ENCODE measurements at regions not wholly inside any gene's neighbourhood (a gene's known extent, or its start where the extent isn't known, plus 50 kb on each side); places are given as distances from the start of the nearest gene placed in this dataset.

DNA sequence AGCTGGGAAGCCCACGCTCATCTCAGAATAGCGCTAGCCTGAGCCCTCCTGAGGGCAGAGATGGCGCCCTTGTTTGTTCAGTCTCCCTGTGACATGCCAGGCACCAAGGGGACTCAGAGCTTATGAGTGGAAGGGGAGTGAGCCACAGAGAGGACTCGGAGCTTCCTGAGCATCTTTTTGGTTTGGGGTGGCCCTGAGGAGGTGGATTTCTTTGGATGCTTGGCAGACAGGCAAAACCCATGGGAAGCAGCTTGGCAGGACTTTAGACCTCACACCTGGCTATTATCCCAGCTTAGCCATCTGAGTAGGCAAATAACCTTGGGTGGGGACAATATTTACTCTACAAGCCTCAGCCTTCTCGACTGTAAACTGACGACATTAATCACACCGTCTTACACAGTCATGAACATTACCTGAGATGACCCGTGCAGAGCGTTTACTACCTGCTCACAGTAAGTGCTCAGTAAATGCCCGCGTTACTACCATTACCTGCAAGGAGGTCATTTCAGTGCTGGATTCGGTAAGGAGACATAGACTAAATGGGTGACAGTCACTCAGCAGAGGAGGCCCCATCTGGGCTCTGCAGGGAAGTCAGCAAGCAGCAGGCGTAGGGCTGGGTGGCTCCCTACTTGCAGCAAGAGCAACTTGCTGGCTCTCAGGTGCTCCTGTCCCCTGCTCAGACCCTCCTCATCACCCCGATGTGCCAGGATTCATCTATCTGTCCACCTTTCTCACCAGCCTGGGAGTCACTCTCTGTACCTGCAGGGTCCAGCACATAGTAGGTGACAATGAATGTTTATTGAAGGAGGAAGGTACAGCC is 54.9 kb downstream of the KLHDC7A start:
- TF ChIP-seq ZFP36 (IDR thresholded peaks at IDR 0.05; ENCODE audit: low read depth, low read length, partially characterized antibody): no peak
- TF ChIP-seq, protein P1, sequence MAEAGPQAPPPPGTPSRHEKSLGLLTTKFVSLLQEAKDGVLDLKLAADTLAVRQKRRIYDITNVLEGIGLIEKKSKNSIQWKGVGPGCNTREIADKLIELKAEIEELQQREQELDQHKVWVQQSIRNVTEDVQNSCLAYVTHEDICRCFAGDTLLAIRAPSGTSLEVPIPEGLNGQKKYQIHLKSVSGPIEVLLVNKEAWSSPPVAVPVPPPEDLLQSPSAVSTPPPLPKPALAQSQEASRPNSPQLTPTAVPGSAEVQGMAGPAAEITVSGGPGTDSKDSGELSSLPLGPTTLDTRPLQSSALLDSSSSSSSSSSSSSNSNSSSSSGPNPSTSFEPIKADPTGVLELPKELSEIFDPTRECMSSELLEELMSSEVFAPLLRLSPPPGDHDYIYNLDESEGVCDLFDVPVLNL (CRISPR knock-in tag; IDR thresholded peaks at IDR 0.05; ENCODE audit: low read depth): no peak
- TF ChIP-seq ELF4 (CRISPR knock-in tag; IDR thresholded peaks at IDR 0.05): no peak
- TF ChIP-seq RAD51 (IDR thresholded peaks at IDR 0.05; ENCODE audit: borderline replicate concordance, low read depth): no peak
- TF ChIP-seq THRAP3 (IDR thresholded peaks at IDR 0.05; ENCODE audit: borderline replicate concordance): no peak
- TF ChIP-seq POLR2A (conservative IDR thresholded peaks at IDR 0.05): no peak
